AG04449 (cell line): ENCODE measurements at regions not wholly inside any gene's neighbourhood (a gene's known extent, or its start where the extent isn't known, plus 50 kb on each side); places are given as distances from the start of the nearest gene placed in this dataset.

ENCODE experiments used
- CTCF ChIA-PET: fragments of 350-600 bp; formaldehyde crosslinking; extraction: SDS; loops from one replicate; lab custom pipeline; 2021; ENCODE audit warnings: antibody characterized with exemption; lab: Yijun Ruan, JAX
- POLR2A ChIA-PET: fragments of 400-600, 350-600 bp; formaldehyde crosslinking; extraction: SDS; loops from one replicate; lab custom pipeline; 2020; ENCODE audit warnings: antibody characterized with exemption, inconsistent platforms; lab: Yijun Ruan, JAX
- DNase-seq: peaks from one replicate; pipeline ENCODE4 v3.0.0-alpha.2; 2010; ENCODE audit warnings: low read depth, low spot score
- H3K4me3 ChIP-seq: 2 replicates; pipeline ENCODE4 v1.5.1; 2011; ENCODE audit warnings: low read depth, mild to moderate bottlenecking, control low read depth, low read length
- TF ChIP-seq, protein P1 (sequence below): IDR thresholded peaks from one replicate; pipeline ENCODE4 v1.5.1; 2011; ENCODE audit warnings: mild to moderate bottlenecking, moderate library complexity, low read length, control low read depth, inconsistent platforms; ENCODE audit not compliant: insufficient read depth; ENCODE audit errors: missing control alignments

DNA sequence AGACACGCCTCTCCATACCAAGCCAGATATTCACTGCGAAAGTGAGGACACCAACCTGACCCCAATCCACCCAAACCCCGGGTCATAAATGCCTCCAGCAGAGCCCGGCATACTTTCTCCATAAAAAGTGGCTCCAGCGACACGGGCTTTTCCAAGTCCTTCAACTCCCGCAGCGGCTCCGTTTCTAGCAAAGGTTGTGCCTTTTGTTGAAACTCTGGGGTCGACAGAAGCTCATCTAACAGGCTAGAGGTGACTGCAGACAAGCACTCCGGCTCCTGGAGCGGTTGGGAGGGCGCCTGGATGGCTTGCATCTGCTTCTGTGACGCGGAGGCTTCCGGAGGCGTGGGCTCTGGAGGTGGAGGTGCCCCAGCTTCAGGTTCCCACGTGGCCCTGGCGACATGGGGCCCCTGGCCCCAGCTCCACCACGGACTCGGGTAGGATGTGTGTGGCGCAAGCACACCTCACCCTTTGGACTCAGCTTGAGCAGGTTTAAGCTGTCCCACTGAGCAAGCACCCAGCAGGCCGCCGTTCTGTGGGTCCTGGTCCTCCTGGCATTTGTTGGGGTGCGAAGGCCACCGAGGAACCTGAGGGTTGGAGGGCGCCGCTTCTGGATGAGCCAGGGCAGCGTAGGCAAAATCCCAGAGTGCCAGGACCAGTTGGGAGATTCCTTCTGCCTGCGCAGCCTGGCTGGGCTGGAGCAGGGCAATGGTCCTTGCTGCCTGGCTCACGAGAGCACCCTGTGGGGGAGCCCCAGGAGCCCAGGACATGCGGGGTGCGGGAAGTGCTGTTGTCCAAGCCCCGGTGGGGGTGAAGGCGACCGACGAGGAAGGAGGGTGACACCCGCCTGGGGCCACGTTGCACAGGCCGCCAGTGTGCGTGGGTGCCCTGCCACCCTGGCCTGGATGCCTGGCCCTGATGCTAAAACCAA, 186.3 kb downstream of the ALG10 start:
- ChIA-PET CTCF (no interaction called here), POLR2A (no interaction called here)
- DNase-seq = no peak
- no peak overlapping the region for H3K4me3 ChIP-seq
- TF ChIP-seq, protein P1, sequence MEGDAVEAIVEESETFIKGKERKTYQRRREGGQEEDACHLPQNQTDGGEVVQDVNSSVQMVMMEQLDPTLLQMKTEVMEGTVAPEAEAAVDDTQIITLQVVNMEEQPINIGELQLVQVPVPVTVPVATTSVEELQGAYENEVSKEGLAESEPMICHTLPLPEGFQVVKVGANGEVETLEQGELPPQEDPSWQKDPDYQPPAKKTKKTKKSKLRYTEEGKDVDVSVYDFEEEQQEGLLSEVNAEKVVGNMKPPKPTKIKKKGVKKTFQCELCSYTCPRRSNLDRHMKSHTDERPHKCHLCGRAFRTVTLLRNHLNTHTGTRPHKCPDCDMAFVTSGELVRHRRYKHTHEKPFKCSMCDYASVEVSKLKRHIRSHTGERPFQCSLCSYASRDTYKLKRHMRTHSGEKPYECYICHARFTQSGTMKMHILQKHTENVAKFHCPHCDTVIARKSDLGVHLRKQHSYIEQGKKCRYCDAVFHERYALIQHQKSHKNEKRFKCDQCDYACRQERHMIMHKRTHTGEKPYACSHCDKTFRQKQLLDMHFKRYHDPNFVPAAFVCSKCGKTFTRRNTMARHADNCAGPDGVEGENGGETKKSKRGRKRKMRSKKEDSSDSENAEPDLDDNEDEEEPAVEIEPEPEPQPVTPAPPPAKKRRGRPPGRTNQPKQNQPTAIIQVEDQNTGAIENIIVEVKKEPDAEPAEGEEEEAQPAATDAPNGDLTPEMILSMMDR = no peak

DNA sequence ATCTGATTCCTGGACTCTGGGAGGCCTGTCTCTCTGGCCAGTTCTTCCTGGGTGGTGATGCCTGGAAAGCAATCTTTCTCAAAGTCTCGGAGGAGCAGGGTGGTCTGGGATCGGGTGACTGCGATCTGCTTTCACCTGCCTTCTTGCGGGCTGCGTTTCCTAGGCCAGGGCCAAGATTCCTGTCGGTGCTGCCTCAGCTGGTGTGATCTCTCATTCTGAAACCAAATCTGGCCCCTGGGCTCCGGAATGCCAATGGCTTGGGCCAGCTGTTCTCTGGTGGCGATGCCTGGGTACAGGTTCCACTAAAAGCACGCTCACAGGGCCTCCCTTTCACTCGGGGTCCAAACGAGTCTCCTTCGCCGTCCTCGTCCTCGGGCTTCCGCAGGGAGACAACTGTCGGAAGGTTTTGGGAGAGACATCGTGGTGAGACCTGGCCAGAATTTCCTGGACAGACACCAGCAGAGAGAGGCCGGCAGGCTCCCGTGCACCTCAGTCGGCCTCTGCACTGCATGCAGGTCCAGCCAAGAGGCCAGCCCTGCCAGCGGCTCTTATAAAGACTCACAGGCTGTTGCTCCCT, 187.1 kb downstream of the ALG10 start:
- TF ChIP-seq, protein P1 = no peak
- no peak overlapping the region for H3K4me3 ChIP-seq
- ChIA-PET CTCF (no interaction called here), POLR2A (no interaction called here)
- DNase-seq = no peak

DNA sequence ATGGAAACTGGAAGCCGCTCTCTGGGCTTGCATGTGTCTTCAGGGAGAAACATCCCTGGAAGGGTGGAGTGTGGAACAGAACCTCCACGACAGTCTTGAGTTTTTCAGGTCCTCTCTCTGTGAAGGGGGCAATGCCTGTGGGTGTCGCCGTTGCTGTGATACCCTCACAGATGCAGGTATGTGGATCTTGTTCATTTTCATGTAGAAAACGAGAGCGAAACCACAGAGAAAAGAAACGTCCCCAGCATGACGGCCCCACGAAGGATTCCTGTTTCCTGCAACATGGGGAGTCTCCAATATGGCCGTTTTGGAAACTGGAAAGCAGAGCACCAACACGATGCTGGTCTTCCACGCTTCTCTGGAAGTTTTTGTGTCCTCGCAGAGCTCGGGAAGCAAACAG, 187.9 kb downstream of the ALG10 start:
- no peak overlapping the region for H3K4me3 ChIP-seq
- TF ChIP-seq, protein P1 = no peak
- no peak for DNase-seq
- POLR2A ChIA-PET = no interaction called here
- CTCF ChIA-PET = no interaction called here

DNA sequence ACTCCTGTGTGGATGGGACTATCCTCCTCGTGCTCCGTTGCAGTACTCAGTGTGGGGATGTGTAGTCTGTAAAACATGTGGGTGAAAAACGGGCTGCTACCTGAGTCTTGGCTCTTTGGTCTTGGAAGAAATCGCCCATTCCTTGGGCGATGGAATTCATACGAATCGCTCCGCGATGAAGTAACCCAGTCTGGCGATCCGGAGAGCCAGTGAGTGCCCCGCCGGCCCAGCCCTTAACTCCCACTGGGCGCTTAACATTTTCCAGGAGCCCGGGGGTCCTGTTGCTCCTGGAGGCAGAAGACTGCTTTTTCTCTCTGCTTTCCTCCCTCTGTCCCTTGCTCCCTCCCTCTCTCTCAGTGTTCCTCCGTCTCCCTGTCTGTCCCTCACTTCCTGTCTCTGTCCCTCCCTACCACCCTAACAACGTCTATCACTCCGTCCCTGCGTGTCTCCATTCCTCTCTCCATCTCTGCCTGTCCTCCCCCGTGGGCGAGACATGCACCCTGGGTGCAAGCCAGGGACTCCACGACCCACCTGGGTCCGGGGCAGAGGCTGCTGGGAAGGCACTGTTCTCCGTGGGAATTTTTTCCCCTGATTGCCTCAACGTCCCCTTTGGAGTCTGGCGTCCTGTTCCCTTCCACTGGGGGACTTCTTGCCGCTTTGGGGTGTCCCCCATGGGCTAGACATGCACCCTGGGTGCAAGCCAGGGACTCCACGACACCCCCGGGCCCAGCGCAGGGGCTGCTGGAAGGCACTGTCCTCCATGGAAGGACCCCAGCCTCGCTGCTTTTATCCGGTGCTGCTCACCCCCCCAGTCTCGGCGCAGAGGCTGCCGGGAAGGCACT, 188.6 kb downstream of the ALG10 start:
- DNase-seq = no peak
- POLR2A ChIA-PET = no interaction called here
- TF ChIP-seq, protein P1 = no peak
- CTCF ChIA-PET = no interaction called here
- no peak overlapping the region for H3K4me3 ChIP-seq

DNA sequence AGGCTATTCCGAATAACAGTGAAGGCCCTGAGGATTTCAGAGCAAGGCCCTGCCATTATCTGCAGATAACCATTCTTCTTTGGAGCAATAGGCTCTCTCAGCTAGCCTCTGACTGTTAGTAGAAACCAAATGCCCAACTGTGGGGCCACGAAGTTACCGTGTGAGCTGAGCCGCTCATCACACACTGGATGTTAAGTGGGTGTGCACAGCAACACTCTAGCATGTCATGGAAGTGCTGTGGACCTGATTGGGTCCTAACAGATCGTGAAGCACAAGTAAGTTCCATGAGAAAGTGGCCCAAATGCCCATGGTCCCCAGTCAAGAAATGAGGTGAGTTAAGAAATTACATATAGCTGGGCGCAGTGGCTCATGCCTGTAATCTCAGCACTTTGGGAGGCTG, 190.4 kb downstream of the ALG10 start:
- TF ChIP-seq, protein P1 = no peak
- POLR2A ChIA-PET = no interaction called here

DNA sequence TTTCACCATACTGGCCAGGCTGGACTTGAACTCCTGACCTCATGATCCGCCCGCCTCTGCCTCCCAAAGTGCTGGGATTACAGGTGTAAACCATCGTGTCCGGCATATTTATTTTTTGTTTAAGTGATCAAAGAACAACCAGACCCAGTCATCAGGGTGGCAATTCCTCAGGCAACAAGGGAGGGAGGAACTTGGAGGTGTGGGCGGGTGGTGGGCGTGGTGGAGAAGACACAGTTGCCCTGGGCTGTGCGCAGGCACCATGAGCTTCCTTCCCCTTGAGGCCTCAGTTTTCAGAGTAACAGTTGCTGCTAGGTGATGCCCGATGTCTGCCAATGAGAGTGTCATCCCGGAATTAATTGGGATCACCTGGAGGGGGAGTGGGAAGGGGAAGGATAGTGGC, 191.7 kb downstream of the ALG10 start:
- TF ChIP-seq, protein P1 = no peak
- ChIA-PET POLR2A (no interaction called here), CTCF (no interaction called here)

More for the DNA sequence above, 190.4 kb downstream of the ALG10 start:
- CTCF ChIA-PET = no interaction called here
- no peak overlapping the region for H3K4me3 ChIP-seq
- DNase-seq = no peak

More for the DNA sequence above, 191.7 kb downstream of the ALG10 start:
- H3K4me3 ChIP-seq = no peak overlapping the region
- DNase-seq = no peak
